GM18520 (cell line): ENCODE measurements at regions not wholly inside any gene's neighbourhood (a gene's known extent, or its start where the extent isn't known, plus 50 kb on each side); places are given as distances from the start of the nearest gene placed in this dataset.
"Not testable (repeated sequence)": the region's sequence is repeated elsewhere in the genome, so short reads cannot be mapped to it uniquely, and the experiment has no call there.

Experiments used
- ATAC-seq: cut with Tn5 transposase; IDR thresholded peaks from one replicate; pipeline ENCODE4 v1.9.1; 2021; ENCODE audit not compliant: unreplicated experiment

DNA sequence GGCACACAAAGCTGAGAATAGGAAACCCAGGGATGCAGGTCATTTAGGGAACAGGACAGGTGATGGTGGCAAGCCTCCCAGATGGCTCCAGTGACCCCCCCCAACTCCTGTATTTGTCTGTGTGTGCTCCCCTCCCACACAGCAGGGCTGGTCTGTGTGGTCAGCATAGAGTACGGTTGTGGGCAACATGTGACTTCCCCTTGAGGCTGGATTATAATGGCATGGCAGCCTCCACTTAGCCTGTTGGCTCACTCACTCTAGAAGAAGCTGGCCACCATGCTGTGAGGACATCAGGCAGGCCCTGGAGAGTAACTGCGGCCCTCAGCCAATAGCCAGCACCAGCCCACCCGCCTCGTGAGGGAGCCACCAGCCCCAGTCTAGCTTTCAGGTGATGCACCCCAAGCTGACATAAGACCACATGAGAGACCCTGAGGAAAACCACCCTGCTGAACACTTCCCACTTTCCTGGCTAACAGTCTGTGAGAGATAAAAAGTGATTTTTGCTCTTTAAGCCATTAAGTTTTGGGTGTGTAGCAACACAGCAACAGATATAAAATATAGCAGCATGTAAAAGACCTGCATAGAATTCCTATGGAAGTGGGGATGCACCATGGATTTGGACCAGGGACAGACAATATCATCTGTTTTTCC lies 151.3 kb downstream of the LAT start:
- not testable (repeated sequence) for ATAC-seq

DNA sequence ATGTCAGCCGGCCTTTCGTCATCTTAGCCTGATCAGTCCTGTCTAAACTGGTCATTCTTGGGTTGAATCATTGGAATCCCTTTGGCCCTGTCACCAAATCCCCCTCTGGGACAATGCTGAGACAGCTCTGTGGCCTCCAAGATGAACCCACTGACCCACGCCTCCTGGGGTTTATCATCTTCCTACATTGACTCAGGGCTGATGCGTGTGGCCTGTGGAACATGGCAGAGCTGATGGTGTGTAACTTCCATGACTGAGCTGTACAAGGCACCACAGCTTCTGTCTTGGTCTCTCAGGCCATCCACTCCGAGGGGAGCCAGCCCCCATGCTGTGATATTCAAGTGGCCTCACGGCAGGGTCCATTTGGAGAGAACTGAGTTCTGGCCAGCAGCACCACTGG lies 150.2 kb downstream of the LAT start:
- not testable (repeated sequence) for ATAC-seq

DNA sequence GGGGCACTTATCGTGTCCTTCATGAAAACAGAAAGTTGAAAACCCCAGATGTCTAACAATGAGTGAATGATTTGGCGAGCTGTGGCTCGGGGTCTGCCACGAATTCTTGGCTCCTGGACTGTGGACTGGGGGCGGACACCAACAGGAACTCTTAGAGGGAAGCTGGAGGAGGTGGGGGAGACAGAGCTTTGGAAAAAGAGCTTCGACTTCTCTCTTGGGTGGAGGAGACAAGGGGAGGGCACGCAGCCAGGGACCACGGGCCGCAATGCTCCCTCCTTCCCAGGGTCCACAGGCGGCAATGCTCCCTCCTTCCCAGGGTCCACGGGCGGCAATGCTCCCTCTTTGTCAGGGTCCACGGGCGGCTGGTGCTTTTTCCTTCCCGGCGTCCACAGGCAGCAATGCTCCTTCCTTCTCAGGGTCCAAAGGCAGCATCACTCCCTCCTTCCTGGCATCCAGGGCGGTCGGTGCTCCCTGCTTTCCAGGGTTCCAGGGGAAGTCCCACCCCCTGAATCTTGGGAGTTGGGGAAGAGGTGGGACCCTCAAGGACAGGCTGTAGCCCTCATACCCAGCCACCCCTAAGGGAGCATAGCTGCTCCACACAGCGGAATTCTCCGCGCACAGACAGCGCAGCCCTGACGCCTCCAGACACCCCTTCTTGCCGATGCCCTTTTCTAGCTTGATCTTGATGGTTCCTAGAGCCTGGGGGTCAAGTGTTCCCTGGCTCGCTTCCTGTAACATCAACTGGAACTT lies 149.0 kb downstream of the LAT start:
- ATAC-seq: not testable (repeated sequence)

DNA sequence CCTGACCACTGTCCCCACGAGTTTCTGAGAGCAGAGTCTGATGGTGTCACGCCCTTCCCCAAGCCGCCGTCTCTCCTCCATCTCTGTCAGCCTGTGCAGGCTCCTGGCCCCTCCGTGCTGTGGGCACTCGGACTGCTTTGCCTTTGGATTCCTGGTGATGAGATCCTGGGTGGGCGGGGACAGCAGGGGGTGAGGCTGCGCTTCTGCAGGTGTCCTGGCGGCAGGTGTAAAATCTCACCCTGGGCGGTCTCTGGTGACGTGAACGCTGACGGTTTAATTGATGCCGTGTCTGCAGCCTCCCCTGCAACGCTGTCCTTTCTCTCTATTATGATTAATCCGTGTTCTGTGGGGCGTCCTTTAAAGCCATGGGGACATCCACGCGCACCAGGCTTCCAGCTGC lies 148.0 kb downstream of the LAT start:
- not testable (repeated sequence) for ATAC-seq

DNA sequence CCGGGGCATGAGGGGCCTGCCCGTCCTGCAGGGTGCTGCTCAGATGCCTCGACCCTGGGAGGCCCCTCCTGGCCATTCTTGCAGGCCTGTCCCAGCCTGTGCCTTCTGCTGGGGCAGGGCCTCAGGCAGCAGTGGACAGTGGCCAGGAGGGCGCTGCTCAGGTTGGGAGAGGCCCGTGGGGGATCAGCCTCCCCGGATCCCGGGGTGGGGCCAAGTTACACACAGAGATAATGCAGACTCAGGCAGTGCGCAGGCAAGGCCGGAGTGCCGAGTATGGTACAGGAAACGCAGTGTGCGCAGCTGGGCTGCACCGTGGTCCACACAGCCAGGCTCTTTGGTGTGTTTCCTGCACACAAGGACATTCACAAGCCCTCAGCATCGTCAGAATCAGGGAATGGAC lies 147.6 kb downstream of the LAT start:
- ATAC-seq: not testable (repeated sequence)

DNA sequence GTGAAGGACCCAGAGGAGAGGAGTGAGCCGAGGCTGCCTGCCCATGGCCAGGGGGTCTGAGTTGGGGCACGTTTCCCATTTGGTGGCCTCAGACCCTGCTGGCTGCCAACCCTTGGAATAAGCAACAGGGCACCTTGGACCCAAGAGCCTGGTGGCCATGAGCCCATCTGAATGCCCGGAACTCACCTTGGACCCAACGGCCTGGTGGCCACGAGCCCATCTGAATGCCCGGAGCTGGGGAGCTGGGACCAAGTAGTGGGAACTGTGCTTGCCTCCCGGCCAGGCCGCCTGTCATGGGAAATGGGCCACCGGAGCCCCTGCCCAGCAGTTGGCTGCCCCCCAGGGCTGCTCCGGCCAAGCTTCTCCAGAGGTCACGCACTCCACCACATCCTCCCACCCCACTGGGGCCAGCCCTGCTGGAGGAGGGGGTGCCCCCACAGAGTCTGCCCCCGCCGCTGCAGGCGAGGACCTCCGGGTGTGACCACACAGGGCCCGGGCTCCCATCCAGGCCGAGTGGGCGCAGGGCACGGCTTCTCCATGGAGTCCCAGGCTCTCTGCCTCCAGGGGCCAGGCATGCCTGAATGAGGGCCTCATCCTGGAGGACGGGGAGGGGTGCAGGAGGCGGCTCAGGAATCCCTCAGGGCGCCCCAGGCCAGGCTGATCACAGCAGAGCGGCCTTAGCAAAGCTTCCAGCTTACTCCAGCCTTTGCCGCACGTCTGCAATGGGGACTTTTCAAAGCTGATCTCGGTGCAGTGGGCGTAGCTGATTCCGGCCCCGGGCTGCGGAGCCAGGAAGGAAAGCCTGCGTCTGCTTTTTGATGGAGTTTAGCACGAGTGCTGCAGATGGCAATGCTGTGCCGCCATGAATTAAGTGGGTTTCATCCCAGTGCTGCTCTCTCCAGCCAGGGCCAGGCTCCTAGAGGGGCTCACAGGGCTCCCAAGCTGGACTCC lies 146.3 kb downstream of the LAT start:
- not testable (repeated sequence) for ATAC-seq

DNA sequence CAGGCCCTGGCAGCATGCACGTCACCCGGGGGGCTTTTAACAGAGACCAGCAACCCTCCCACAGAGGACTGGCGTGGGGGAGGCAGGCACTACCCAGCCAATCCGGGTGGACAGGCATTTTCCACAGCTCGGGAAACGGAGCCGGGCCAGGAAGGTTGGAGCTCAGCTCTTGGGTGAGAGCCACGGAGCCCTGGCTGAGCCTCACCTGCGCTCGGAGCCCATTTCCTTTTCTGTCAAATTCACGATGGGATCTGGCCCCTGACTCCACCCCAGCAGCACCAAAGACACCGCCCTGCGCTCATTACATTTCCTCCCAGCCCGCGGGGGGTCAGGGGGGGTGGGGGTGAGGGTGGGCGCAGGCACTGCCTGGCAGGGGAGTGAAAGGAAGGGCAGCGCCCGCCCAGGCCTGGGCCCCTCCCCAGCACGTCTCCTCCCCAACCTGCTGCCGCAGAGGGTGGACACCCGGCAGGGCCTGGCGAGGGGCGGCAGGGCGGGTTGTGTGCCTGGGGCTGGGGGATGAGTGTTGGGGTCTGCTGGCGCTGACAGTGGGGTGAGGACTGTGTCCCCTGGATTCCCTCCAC lies 145.4 kb downstream of the LAT start:
- not testable (repeated sequence) for ATAC-seq

DNA sequence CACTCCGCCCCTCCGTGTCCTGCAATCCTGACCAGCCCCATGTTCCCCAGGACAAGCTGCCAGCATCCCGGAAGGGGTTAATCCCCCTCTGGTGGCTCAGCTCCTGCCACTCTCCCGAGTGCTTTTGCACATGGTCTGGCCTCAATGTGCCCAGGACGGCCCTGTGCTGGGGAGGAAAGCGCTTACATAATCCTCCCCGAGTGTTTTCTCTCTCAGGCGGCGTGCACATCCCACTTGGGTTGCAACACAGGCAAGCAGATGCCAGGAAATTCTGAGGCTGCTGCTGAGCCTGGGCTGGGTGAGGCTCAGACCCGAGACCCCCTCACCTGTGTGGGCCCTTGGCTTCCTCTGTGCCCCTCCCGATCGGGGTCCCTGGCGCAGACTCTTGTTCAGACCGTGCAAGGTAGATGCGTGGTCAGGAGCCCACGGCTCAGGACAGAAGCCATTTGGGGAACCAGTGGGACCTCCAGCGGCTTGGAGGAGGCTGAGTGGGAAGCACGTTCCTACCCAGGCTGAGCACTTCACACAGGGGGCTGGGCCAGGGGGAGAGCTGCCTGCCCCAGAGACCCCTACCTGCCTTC lies 144.7 kb downstream of the LAT start:
- ATAC-seq: not testable (repeated sequence)

DNA sequence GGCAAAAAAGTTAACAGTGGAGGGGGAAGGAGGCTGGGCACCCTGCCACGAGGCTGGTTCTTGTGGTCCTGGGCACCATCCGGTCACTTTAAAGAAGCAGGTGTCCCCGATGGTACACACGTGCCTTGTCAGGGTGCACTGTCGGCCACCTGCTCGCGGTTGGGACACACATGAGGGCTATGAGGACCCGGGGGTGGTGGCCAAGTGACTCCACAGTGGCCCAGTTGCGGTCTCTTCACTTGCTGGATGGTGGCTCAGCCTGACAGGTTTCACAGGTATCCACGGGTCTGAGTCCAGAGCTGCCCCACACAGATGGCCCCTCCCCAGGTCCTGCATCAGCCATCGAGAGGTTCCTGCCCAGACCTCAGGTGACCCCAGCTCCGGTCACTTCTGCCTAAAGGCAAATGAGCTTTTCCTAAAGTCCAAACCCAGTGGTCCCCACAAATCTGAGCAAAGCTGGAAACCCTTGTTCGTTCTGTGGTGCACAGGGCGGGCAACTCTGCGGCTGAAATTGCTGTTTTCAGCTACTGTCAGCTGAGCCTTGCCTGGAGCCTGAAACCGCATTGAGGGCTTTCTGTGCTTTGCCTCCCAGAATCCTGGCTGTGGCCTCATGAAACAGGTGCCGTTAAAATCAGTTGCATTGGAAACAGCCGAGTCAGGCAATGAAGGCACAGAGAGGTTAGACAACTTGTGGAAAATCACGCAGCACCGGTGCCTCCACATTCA lies 144.0 kb downstream of the LAT start:
- ATAC-seq: not testable (repeated sequence)

DNA sequence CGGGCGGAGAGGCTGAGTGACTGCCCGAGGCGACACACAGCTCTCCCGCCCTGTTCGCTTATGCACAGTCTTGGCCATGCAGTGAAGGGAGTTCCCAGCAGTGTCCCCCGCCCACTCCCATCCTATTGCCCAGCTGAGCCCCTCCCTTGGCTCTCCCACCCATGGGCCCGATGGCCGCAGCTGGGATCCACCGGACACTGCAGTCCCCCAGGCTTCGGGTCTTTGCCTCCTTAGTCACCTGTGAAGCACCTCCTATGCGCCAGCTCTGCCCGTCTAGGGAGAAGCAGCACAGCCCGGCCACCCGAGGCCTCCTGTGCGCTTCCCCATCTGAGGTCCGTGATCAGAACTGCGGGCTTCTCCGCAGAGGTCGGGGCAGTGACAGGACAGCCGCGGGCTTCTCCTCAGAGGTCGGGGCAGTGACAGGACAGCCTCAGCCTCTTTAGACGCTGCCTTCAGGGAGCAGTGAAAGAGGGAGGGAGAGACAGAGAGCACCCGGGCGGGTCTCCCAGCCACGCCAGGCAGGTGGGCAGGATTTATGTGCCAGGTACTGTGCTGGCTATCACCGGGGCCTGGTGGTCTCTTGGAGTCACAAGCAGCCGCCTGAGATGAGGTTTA lies 143.1 kb downstream of the LAT start:
- not testable (repeated sequence) for ATAC-seq

DNA sequence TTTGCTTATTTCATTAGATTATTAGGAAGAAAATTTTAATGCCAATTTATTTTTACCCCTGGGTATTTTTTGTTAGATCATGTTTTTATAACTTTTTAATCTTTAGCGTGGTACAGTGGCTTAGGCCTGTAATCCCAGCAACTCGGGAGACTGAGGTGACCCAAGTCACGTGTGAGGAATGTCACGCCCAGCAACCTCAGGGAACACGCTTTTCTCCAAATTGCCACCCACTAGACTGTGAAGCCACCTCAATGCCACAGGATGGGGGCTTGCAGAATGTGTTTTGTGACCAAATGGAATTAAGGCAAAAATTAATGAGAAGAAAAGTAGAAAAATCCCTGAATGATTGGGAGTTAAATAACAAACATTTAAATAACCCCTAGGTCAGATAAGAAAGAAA lies 141.8 kb downstream of the LAT start:
- ATAC-seq: no peak

DNA sequence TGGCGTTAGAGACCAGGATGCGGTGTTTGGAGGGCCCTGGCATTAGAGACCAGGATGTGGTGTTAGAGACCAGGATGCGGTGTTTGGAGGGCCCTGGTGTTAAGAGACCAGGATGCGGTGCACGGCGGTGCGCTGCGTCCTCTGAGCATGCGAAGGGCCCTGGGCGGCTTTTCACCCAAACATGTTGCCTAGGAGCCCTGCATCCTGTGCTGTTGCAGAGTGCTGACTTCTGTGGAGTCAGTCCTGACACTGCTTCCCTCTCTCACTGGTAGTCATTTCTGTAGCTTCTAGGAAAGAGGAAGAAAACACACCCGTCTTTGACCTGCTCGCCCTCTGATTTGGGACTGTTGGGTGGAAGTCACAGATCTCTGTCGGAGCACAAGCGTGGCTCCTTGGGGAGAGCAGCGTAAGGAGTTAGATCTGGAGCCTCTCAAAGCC lies 141.2 kb downstream of the LAT start:
- no peak for ATAC-seq

DNA sequence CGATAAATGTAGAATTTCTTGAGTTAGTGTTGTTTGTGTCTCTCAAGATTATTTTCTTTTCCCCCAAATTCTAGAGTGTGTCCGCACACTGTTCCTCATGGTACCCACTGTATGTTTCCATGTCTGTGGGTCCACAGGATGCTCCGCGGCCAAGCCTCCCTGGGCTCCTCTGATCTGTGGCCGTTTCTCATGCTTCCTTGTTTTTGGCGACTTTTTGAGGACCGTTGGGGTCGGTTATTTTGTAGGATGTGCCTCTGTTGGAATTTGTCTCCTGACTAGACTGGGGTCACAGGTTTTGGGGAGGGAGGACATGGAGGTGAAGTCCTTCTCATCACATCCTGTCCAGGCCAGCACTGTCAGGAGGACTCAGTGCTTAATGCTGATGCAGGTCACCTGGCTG lies 140.0 kb downstream of the LAT start:
- no peak for ATAC-seq

DNA sequence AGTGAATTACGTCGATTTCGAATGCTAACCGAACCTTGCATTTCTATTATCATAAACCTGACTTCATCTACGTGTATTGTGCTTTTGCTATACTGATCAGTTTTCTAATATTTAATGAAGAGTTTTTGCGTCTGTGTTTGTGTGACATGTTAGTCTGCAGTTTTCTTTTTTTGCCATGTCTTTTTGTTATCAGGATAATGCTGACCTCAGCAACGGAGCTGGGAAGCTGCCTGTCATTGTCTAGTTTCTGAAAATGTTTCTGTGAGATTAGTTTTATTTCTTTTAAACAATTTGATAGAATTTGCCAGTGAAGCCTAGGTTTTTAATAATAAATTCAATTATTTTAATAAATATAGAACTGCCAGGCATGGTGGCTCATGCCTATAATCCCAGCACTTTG lies 139.3 kb downstream of the LAT start:
- not testable (repeated sequence) for ATAC-seq

DNA sequence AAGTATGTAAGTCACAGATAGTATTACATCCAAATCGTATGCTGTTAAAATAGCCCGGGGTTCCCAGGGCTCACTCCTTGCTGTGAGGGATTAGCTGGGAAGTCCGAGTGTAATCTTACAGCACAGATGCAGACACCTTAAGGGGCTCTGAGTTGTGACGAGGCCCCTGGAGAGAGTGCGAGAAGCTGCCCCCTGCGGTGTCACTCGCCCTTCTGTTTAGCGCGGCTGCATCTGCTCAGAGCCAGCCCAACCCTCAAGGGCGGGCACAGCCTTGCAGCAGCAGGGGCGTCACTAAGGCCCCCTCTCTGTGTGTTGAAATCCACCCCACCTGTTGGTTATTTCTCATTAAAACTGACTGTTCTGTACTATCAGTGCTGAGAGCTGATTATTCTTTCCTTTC lies 135.8 kb downstream of the LAT start:
- ATAC-seq: not testable (repeated sequence)

DNA sequence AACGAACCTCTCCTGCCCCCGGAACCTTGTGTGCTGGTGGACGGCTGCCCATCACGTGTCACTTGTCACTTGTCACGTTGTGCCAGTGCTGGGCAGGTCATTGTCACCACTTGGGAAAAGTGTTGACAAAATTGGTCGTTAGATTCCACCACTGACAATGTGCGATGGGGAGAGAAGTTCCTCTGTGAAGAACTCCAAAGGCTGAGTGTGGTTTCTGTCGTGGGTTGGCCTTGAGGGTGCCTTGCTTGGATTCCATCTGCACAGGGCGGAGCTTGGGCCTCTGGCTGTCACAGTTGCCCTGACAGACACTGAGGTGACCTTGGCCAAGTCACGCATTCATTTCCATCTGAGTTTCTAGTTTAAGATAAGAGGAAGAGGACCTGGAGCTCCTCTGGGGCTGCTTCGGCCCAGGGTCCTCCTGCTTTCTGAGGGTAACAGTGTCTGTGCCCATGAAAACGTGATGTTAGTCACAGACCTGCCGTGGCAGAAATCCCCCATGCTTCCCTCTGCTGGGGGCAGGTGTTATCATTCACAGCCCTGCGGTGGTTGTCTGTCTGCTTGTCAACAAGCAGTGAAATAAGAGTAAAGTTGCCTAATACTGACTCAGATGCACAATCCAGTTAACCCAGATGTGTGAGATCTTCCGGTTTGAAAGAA lies 133.6 kb downstream of the LAT start:
- ATAC-seq: not testable (repeated sequence)

DNA sequence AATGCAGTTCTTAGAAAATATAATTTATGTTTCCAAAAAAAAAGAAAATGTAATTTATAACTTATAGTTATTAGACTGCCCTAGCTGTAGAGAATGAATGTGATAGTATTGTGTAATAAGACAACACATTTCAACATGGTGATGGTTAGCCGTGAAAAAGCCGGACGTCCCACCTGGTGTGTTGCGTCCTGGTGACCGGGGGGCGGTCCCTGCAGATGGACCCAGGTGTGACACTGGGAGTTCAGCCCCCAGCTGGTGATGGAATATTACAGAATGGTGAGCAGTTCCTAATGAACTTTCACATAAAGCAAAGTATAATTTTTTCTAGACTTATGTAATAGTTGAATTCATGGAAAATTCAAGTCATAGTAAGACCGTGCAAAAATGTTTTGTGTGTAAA lies 132.8 kb downstream of the LAT start:
- ATAC-seq: no peak

DNA sequence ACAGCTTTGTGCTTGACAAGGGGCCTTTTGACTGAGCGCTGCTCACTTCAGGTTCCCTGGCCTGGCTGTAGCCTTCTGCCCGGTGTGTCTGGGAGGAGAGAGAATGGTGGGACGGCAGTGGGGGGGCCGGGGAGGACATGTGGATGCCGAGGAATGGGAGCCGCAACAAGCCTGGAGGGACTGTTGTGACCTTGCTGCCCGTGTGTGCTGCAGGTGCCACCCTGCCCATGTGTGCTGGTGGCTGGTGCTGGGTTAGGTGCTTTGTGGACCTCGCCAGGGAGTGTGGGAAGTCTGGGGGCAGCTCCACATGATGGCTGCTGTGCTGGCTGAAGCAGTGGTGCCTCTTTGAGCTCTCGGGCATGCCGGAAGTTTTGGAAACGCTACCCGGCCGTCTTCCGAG lies 132.1 kb downstream of the LAT start:
- no peak for ATAC-seq

DNA sequence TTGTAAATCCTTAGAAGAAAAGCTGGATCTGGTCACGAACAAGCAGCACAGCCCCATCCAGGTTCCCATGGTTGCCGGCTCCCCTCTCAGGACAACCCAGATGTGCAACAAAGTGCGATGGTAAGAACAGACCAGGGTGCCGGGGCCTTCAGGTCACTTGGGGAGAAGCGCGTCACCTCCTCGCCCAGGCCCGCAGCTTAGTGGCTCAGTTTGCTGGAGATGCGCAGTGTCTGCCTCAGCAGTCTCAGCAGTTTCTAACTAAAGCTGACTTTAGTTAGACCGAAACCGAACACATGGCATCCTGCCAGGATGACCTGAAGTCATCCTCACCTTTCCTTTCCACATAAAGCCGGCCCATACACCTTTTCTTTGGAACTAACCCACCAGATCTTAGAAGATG lies 131.4 kb downstream of the LAT start:
- ATAC-seq: not testable (repeated sequence)
